Fibroblast of mammary gland (primary cell): ENCODE measurements at regions not wholly inside any gene's neighbourhood (a gene's known extent, or its start where the extent isn't known, plus 50 kb on each side); places are given as distances from the start of the nearest gene placed in this dataset.

Experiments used
- DNase-seq: peaks from one replicate; pipeline ENCODE4 v3.0.0-alpha.2; 2010; ENCODE audit warnings: low read depth
- H3K4me3 ChIP-seq: 2 replicates; pipeline ENCODE4 v1.5.1; 2011; ENCODE audit warnings: low read depth, mild to moderate bottlenecking, low read length, moderate library complexity; ENCODE audit not compliant: control insufficient read depth
- CTCF ChIP-seq: conservative IDR thresholded peaks from 2 replicates; pipeline ENCODE4 v1.5.1; 2011; ENCODE audit warnings: low read depth, low read length, inconsistent platforms; ENCODE audit not compliant: control insufficient read depth, insufficient read depth

GRCh38 chr18:76233876-76234675, 261.0 kb downstream of the ZNF516 start:
- DNase-seq, result no peak
- no peak overlapping the region for H3K4me3 ChIP-seq
- no peak for TF ChIP-seq CTCF

- no peak for TF ChIP-seq CTCF
- DNase-seq, result no peak
- no peak overlapping the region for H3K4me3 ChIP-seq
Observed at GRCh38 chr18:76233406-76233805, 261.6 kb downstream of the ZNF516 start.

- no peak for DNase-seq
- no peak overlapping the region for H3K4me3 ChIP-seq
- TF ChIP-seq CTCF, result no peak
Observed at GRCh38 chr18:76232779-76233178, 262.3 kb downstream of the ZNF516 start.

GRCh38 chr18:76232010-76232409, 263.0 kb downstream of the ZNF516 start:
- no peak overlapping the region for H3K4me3 ChIP-seq
- no peak for DNase-seq
- no peak for TF ChIP-seq CTCF

GRCh38 chr18:76231402-76231801, 263.6 kb downstream of the ZNF516 start:
- no peak for TF ChIP-seq CTCF
- no peak overlapping the region for H3K4me3 ChIP-seq
- DNase-seq, result no peak

- no peak for TF ChIP-seq CTCF
- no peak for DNase-seq
- H3K4me3 ChIP-seq, result no peak overlapping the region
Observed at GRCh38 chr18:76230791-76231190, 264.3 kb downstream of the ZNF516 start.

- no peak for DNase-seq
- TF ChIP-seq CTCF, result no peak
- H3K4me3 ChIP-seq, result no peak overlapping the region
Observed at GRCh38 chr18:76228716-76229115, 266.3 kb downstream of the ZNF516 start.
